Peyer's patch (tissue), 4 donors: ENCODE measurements at regions not wholly inside any gene's neighbourhood (a gene's known extent, or its start where the extent isn't known, plus 50 kb on each side); places are given as distances from the start of the nearest gene placed in this dataset.

Experiments
- POLR2A ChIP-seq, 2 donors: fragments of 450-650 bp; IDR thresholded peaks; one replicate each; pipeline ENCODE4 v1.5.1; 2017; ENCODE audit warnings: antibody characterized with exemption in 2 of 2, mild to moderate bottlenecking in 2 of 2, moderate library complexity in 2 of 2
- TF ChIP-seq, protein P1 (sequence below), 6 experiments: fragments of 450-650 bp in 4 of 6; fragments of 200-600 bp in 2 of 6; sonication (generic) in 1 of 6; IDR thresholded peaks; one replicate each; pipeline ENCODE4 v1.5.1; 2017 to 2019; ENCODE audit warnings: antibody characterized with exemption in 6 of 6, mild to moderate bottlenecking in 3 of 6, moderate library complexity in 1 of 6

DNA sequence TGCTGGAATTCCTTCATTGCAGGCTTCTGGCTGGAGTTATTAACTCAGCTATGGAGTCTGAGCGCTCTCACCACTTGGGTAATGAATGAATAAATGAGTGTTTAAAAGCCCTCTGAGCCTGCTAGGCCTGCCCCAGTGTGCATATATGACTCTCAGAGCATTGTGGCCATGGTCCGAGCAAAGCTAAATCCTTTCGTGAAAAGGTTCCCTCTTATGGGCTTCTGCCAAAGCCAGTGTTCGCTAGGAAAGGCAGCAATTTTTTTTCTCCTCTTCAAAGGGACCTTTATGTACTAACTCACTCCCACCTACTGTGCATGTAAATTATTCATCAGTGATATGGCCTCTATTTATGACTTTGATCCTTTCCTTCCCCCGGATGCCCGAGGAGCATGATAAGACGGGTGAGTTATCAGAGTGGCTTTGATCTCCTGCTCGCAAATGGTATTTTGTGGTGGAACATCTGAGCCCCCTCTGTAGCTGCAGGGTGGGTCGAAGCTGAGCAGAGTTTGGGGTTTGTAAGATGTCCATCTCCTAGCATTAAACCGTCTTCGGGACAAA lies 88.6 kb downstream of the LINC00237 start:
- TF ChIP-seq, protein P1, sequence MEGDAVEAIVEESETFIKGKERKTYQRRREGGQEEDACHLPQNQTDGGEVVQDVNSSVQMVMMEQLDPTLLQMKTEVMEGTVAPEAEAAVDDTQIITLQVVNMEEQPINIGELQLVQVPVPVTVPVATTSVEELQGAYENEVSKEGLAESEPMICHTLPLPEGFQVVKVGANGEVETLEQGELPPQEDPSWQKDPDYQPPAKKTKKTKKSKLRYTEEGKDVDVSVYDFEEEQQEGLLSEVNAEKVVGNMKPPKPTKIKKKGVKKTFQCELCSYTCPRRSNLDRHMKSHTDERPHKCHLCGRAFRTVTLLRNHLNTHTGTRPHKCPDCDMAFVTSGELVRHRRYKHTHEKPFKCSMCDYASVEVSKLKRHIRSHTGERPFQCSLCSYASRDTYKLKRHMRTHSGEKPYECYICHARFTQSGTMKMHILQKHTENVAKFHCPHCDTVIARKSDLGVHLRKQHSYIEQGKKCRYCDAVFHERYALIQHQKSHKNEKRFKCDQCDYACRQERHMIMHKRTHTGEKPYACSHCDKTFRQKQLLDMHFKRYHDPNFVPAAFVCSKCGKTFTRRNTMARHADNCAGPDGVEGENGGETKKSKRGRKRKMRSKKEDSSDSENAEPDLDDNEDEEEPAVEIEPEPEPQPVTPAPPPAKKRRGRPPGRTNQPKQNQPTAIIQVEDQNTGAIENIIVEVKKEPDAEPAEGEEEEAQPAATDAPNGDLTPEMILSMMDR (IDR thresholded peaks at IDR 0.05), result no peak
- TF ChIP-seq POLR2A (IDR thresholded peaks at IDR 0.05), result no peak
